SK-N-SH (cell line): ENCODE measurements at regions not wholly inside any gene's neighbourhood (a gene's known extent, or its start where the extent isn't known, plus 50 kb on each side); places are given as distances from the start of the nearest gene placed in this dataset.

Experiments used
- EP300 ChIP-seq, 2 experiments: IDR thresholded peaks; 2 replicates each; pipeline versions ENCODE4 v1.4.0 to v1.6.1; 2012; ENCODE audit warnings: borderline replicate concordance in 1 of 2, low read depth in 1 of 2, low read length in 1 of 2
- MXI1 ChIP-seq: IDR thresholded peaks from 2 replicates; pipeline ENCODE4 v1.6.1; 2012; ENCODE audit warnings: mild to moderate bottlenecking, low read depth, low read length, improper control_type of control experiment
- POLR2AphosphoS5 ChIP-seq: IDR thresholded peaks from 2 replicates; pipeline ENCODE4 v1.6.1; 2012; ENCODE audit warnings: low read depth, low read length
- RAD21 ChIP-seq: IDR thresholded peaks from 2 replicates; pipeline ENCODE4 v1.6.1; 2012; ENCODE audit warnings: mild to moderate bottlenecking, low read length
- RCOR1 ChIP-seq: fragments of 150-350 bp; IDR thresholded peaks from 2 replicates; pipeline ENCODE4 v1.6.1; 2017; ENCODE audit warnings: antibody characterized with exemption, low read length
- RFX5 ChIP-seq: IDR thresholded peaks from 2 replicates; pipeline ENCODE4 v1.6.1; 2012; ENCODE audit warnings: mild to moderate bottlenecking, improper control_type of control experiment, low read length
- TF ChIP-seq, protein P1 (sequence below): fragments of 200-600 bp; sonication (generic); IDR thresholded peaks from 2 replicates; pipeline ENCODE4 v1.6.1; 2017; ENCODE audit warnings: antibody characterized with exemption, mild to moderate bottlenecking, moderate library complexity
- TF ChIP-seq, protein P2 (sequence below): IDR thresholded peaks from 2 replicates; pipeline ENCODE4 v1.4.0; 2012; ENCODE audit warnings: low read depth
- TF ChIP-seq, protein P3 (sequence below): fragments of 150-350 bp; IDR thresholded peaks from 2 replicates; pipeline ENCODE4 v1.6.1; 2017; ENCODE audit warnings: antibody characterized with exemption, low read length, low read depth, borderline replicate concordance

DNA sequence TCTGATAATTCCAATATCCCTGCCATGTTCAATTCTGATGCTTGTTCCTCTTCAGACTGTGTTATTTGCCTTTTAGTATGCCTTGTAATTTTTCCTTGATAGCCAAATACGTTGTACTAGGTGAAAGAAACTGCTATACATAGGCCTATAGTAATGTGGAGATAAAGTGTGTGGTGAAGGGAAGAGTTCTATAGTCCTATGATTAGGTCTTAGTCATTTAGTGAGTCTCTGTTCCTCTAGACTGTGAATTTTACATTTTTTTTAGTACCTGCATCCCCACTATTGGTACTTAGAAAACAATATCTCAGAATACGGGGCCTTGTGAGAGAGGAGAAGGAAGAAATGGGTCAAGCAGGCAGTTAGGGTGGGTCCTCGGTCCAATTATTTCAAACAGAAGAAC, 59.6 kb upstream of the SEMA3E start:
- TF ChIP-seq, protein P1, sequence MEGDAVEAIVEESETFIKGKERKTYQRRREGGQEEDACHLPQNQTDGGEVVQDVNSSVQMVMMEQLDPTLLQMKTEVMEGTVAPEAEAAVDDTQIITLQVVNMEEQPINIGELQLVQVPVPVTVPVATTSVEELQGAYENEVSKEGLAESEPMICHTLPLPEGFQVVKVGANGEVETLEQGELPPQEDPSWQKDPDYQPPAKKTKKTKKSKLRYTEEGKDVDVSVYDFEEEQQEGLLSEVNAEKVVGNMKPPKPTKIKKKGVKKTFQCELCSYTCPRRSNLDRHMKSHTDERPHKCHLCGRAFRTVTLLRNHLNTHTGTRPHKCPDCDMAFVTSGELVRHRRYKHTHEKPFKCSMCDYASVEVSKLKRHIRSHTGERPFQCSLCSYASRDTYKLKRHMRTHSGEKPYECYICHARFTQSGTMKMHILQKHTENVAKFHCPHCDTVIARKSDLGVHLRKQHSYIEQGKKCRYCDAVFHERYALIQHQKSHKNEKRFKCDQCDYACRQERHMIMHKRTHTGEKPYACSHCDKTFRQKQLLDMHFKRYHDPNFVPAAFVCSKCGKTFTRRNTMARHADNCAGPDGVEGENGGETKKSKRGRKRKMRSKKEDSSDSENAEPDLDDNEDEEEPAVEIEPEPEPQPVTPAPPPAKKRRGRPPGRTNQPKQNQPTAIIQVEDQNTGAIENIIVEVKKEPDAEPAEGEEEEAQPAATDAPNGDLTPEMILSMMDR, result no peak
- TF ChIP-seq POLR2AphosphoS5 (no peak), RAD21 (no peak), RFX5 (no peak), RCOR1 (no peak), MXI1 (no peak), EP300 (IDR thresholded peaks at IDR 0.05; ENCODE audit: borderline replicate concordance in 1 of 2, low read depth in 1 of 2, low read length in 1 of 2) (no peak)
- TF ChIP-seq, protein P2, sequence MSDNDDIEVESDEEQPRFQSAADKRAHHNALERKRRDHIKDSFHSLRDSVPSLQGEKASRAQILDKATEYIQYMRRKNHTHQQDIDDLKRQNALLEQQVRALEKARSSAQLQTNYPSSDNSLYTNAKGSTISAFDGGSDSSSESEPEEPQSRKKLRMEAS, result no peak
- TF ChIP-seq, protein P3, sequence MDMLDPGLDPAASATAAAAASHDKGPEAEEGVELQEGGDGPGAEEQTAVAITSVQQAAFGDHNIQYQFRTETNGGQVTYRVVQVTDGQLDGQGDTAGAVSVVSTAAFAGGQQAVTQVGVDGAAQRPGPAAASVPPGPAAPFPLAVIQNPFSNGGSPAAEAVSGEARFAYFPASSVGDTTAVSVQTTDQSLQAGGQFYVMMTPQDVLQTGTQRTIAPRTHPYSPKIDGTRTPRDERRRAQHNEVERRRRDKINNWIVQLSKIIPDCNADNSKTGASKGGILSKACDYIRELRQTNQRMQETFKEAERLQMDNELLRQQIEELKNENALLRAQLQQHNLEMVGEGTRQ, result no peak
